ENCODE measurements at regions not wholly inside any gene's neighbourhood (a gene's known extent, or its start where the extent isn't known, plus 50 kb on each side); places are given as distances from the start of the nearest gene placed in this dataset.

GRCh38 chr11:109205312-109205711 lies 216.7 kb upstream of the C11orf87 start:
- H3K4me3 ChIP-seq (ENCODE audit: low read length in 2 of 2): no peak overlapping the region
- H3K27ac Mint-ChIP-seq: no peak overlapping the region
- no peaks in the 10 kb centered on the region for H3K27me3 ChIP-seq (ENCODE audit: insufficient read depth, low read length)
- H3K27me3 Mint-ChIP-seq: no peaks in the 10 kb centered on the region
- H3K4me1 ChIP-seq (ENCODE audit: insufficient read depth, low read length): no peaks in the 10 kb centered on the region
- intact Hi-C loops (cut with micrococcal nuclease): no loop called here
- DNase-seq: no peak
- ChIA-PET POLR2A (ENCODE audit: partially characterized antibody) (no interaction called here), CTCF (ENCODE audit: partially characterized antibody) (no interaction called here)
- H3K9me3 ChIP-seq (ENCODE audit: control insufficient read depth in 1 of 2, low read length in 2 of 2): no peaks in the 10 kb centered on the region
- no peak overlapping the region for H3K27ac ChIP-seq (ENCODE audit: low read depth, low read length)
- peaks cover 2 to 8% (median 5%) of the 10 kb centered on the region in 8 donors for H3K9me3 Mint-ChIP-seq
- H3K36me3 ChIP-seq (ENCODE audit: insufficient read depth, low read length): no peaks in the 10 kb centered on the region
- H3K36me3 Mint-ChIP-seq: no peaks in the 10 kb centered on the region
- H3K4me1 Mint-ChIP-seq: no peaks in the 10 kb centered on the region
- no peak overlapping the region for H3K4me3 Mint-ChIP-seq

- no peak overlapping the region for H3K4me3 Mint-ChIP-seq
- intact Hi-C loops (cut with micrococcal nuclease): no loop called here
- no peaks in the 10 kb centered on the region for H3K36me3 Mint-ChIP-seq
- no peak for DNase-seq
- no peaks in the 10 kb centered on the region for H3K9me3 ChIP-seq (ENCODE audit: control insufficient read depth in 1 of 2, low read length in 2 of 2)
- H3K27me3 Mint-ChIP-seq: no peaks in the 10 kb centered on the region
- POLR2A ChIA-PET (ENCODE audit: partially characterized antibody): no interaction called here
- CTCF ChIA-PET (ENCODE audit: partially characterized antibody): no interaction called here
- H3K4me3 ChIP-seq (ENCODE audit: low read length in 2 of 2): no peak overlapping the region
- no peaks in the 10 kb centered on the region for H3K4me1 Mint-ChIP-seq
- H3K27ac Mint-ChIP-seq: no peak overlapping the region
- H3K36me3 ChIP-seq (ENCODE audit: insufficient read depth, low read length): no peaks in the 10 kb centered on the region
- H3K27ac ChIP-seq (ENCODE audit: low read depth, low read length): no peak overlapping the region
- H3K27me3 ChIP-seq (ENCODE audit: insufficient read depth, low read length): no peaks in the 10 kb centered on the region
- H3K9me3 Mint-ChIP-seq: peaks cover 0 to 8% (median 4%) of the 10 kb centered on the region in 8 donors
- H3K4me1 ChIP-seq (ENCODE audit: insufficient read depth, low read length): no peaks in the 10 kb centered on the region
These were observed 213.9 kb upstream of the C11orf87 start for GRCh38 chr11:109208121-109208520.

- no peaks in the 10 kb centered on the region for H3K36me3 ChIP-seq (ENCODE audit: insufficient read depth, low read length)
- H3K4me1 ChIP-seq (ENCODE audit: insufficient read depth, low read length): no peaks in the 10 kb centered on the region
- H3K9me3 ChIP-seq (ENCODE audit: control insufficient read depth in 1 of 2, low read length in 2 of 2): no peaks in the 10 kb centered on the region
- DNase-seq: no peak
- H3K27ac ChIP-seq (ENCODE audit: low read depth, low read length): no peak overlapping the region
- no peaks in the 10 kb centered on the region for H3K4me1 Mint-ChIP-seq
- H3K36me3 Mint-ChIP-seq: no peaks in the 10 kb centered on the region
- H3K4me3 ChIP-seq (ENCODE audit: low read length in 2 of 2): no peak overlapping the region
- H3K9me3 Mint-ChIP-seq: peaks cover 0 to 8% (median 4%) of the 10 kb centered on the region in 8 donors
- CTCF ChIA-PET (ENCODE audit: partially characterized antibody): no interaction called here
- intact Hi-C loops (cut with micrococcal nuclease): no loop called here
- H3K27me3 Mint-ChIP-seq: no peaks in the 10 kb centered on the region
- H3K27ac Mint-ChIP-seq: no peak overlapping the region
- POLR2A ChIA-PET (ENCODE audit: partially characterized antibody): no interaction called here
- H3K4me3 Mint-ChIP-seq: no peak overlapping the region
- H3K27me3 ChIP-seq (ENCODE audit: insufficient read depth, low read length): no peaks in the 10 kb centered on the region
These were observed 212.4 kb upstream of the C11orf87 start for GRCh38 chr11:109209572-109209971.

GRCh38 chr11:109221190-109221589 lies 200.8 kb upstream of the C11orf87 start:
- Histone ChIP-seq H3K36me3 (ENCODE audit: insufficient read depth, low read length) (no peaks in the 10 kb centered on the region), H3K27me3 (ENCODE audit: insufficient read depth, low read length) (no peaks in the 10 kb centered on the region), H3K4me1 (ENCODE audit: insufficient read depth, low read length) (no peaks in the 10 kb centered on the region), H3K9me3 (ENCODE audit: control insufficient read depth in 1 of 2, low read length in 2 of 2) (no peaks in the 10 kb centered on the region), H3K4me3 (ENCODE audit: low read length in 2 of 2) (no peak overlapping the region), H3K27ac (ENCODE audit: low read depth, low read length) (no peak overlapping the region)
- POLR2A ChIA-PET (ENCODE audit: partially characterized antibody): no interaction called here
- Mint-ChIP-seq H3K9me3 (peaks cover 5 to 33% (median 13%) of the 10 kb centered on the region in 8 donors), H3K4me1 (no peaks in the 10 kb centered on the region), H3K36me3 (no peaks in the 10 kb centered on the region), H3K27ac (no peak overlapping the region), H3K27me3 (no peaks in the 10 kb centered on the region), H3K4me3 (no peak overlapping the region)
- intact Hi-C loops (cut with micrococcal nuclease): no loop called here
- CTCF ChIA-PET (ENCODE audit: partially characterized antibody): no interaction called here
- no peak for DNase-seq

GRCh38 chr11:109222761-109223160 lies 199.2 kb upstream of the C11orf87 start:
- CTCF ChIA-PET (ENCODE audit: partially characterized antibody): no interaction called here
- H3K4me3 Mint-ChIP-seq: no peak overlapping the region
- no peaks in the 10 kb centered on the region for H3K27me3 ChIP-seq (ENCODE audit: insufficient read depth, low read length)
- no peak overlapping the region for H3K4me3 ChIP-seq (ENCODE audit: low read length in 2 of 2)
- DNase-seq: no peak
- no peaks in the 10 kb centered on the region for H3K4me1 Mint-ChIP-seq
- no peak overlapping the region for H3K27ac ChIP-seq (ENCODE audit: low read depth, low read length)
- no peaks in the 10 kb centered on the region for H3K27me3 Mint-ChIP-seq
- no peaks in the 10 kb centered on the region for H3K9me3 ChIP-seq (ENCODE audit: control insufficient read depth in 1 of 2, low read length in 2 of 2)
- no peak overlapping the region for H3K27ac Mint-ChIP-seq
- H3K9me3 Mint-ChIP-seq: peaks cover 5 to 28% (median 11%) of the 10 kb centered on the region in 8 donors
- H3K36me3 Mint-ChIP-seq: no peaks in the 10 kb centered on the region
- POLR2A ChIA-PET (ENCODE audit: partially characterized antibody): no interaction called here
- intact Hi-C loops (cut with micrococcal nuclease): no loop called here
- no peaks in the 10 kb centered on the region for H3K36me3 ChIP-seq (ENCODE audit: insufficient read depth, low read length)
- H3K4me1 ChIP-seq (ENCODE audit: insufficient read depth, low read length): no peaks in the 10 kb centered on the region

- intact Hi-C loops (cut with micrococcal nuclease): no loop called here
- Histone ChIP-seq H3K4me1 (ENCODE audit: insufficient read depth, low read length) (no peaks in the 10 kb centered on the region), H3K36me3 (ENCODE audit: insufficient read depth, low read length) (no peaks in the 10 kb centered on the region), H3K4me3 (ENCODE audit: low read length in 2 of 2) (no peak overlapping the region), H3K9me3 (ENCODE audit: control insufficient read depth in 1 of 2, low read length in 2 of 2) (no peaks in the 10 kb centered on the region), H3K27ac (ENCODE audit: low read depth, low read length) (no peak overlapping the region), H3K27me3 (ENCODE audit: insufficient read depth, low read length) (no peaks in the 10 kb centered on the region)
- H3K4me3 Mint-ChIP-seq: no peak overlapping the region
- CTCF ChIA-PET (ENCODE audit: partially characterized antibody): no interaction called here
- no peaks in the 10 kb centered on the region for H3K4me1 Mint-ChIP-seq
- peaks cover 5 to 21% (median 11%) of the 10 kb centered on the region in 8 donors for H3K9me3 Mint-ChIP-seq
- H3K27me3 Mint-ChIP-seq: no peaks in the 10 kb centered on the region
- no peak for DNase-seq
- H3K27ac Mint-ChIP-seq: no peak overlapping the region
- POLR2A ChIA-PET (ENCODE audit: partially characterized antibody): no interaction called here
- no peaks in the 10 kb centered on the region for H3K36me3 Mint-ChIP-seq
These were observed 198.5 kb upstream of the C11orf87 start for GRCh38 chr11:109223451-109223850.

- H3K4me3 ChIP-seq (ENCODE audit: low read length in 2 of 2): no peak overlapping the region
- ChIA-PET POLR2A (ENCODE audit: partially characterized antibody) (no interaction called here), CTCF (ENCODE audit: partially characterized antibody) (no interaction called here)
- Mint-ChIP-seq H3K4me3 (no peak overlapping the region), H3K36me3 (no peaks in the 10 kb centered on the region), H3K4me1 (no peaks in the 10 kb centered on the region), H3K27ac (no peak overlapping the region), H3K27me3 (no peaks in the 10 kb centered on the region), H3K9me3 (peaks cover 0 to 5% (median 2%) of the 10 kb centered on the region in 8 donors)
- H3K4me1 ChIP-seq (ENCODE audit: insufficient read depth, low read length): no peaks in the 10 kb centered on the region
- H3K27me3 ChIP-seq (ENCODE audit: insufficient read depth, low read length): no peaks in the 10 kb centered on the region
- H3K27ac ChIP-seq (ENCODE audit: low read depth, low read length): no peak overlapping the region
- intact Hi-C loops (cut with micrococcal nuclease): no loop called here
- H3K9me3 ChIP-seq (ENCODE audit: control insufficient read depth in 1 of 2, low read length in 2 of 2): no peaks in the 10 kb centered on the region
- DNase-seq: no peak
- H3K36me3 ChIP-seq (ENCODE audit: insufficient read depth, low read length): no peaks in the 10 kb centered on the region
These were observed 192.3 kb upstream of the C11orf87 start for GRCh38 chr11:109229682-109230081.

- ChIA-PET CTCF (ENCODE audit: partially characterized antibody) (no interaction called here), POLR2A (ENCODE audit: partially characterized antibody) (no interaction called here)
- Mint-ChIP-seq H3K36me3 (no peaks in the 10 kb centered on the region), H3K4me3 (peak overlapping the region in 1 of 8 donors; percentile 7), H3K4me1 (no peaks in the 10 kb centered on the region), H3K9me3 (peaks cover 2 to 6% (median 3%) of the 10 kb centered on the region in 8 donors), H3K27ac (no peak overlapping the region), H3K27me3 (no peaks in the 10 kb centered on the region)
- intact Hi-C loops (cut with micrococcal nuclease): no loop called here
- no peak for DNase-seq
- H3K4me1 ChIP-seq (ENCODE audit: insufficient read depth, low read length): no peaks in the 10 kb centered on the region
- no peaks in the 10 kb centered on the region for H3K27me3 ChIP-seq (ENCODE audit: insufficient read depth, low read length)
- H3K9me3 ChIP-seq (ENCODE audit: control insufficient read depth in 1 of 2, low read length in 2 of 2): no peaks in the 10 kb centered on the region
- H3K27ac ChIP-seq (ENCODE audit: low read depth, low read length): no peak overlapping the region
- H3K36me3 ChIP-seq (ENCODE audit: insufficient read depth, low read length): no peaks in the 10 kb centered on the region
- no peak overlapping the region for H3K4me3 ChIP-seq (ENCODE audit: low read length in 2 of 2)
These were observed 185.8 kb upstream of the C11orf87 start for GRCh38 chr11:109236188-109236587.
